ENCODE measurements at regions not wholly inside any gene's neighbourhood (a gene's known extent, or its start where the extent isn't known, plus 50 kb on each side); places are given as distances from the start of the nearest gene placed in this dataset.

- TF ChIP-seq POLR2A (IDR thresholded peaks at IDR 0.05) (no peak), CTCF (IDR thresholded peaks at IDR 0.05 in 4 of 5, conservative IDR thresholded peaks at IDR 0.05 in 1 of 5) (no peak)
- H3K36me3 ChIP-seq = no peaks in the 10 kb centered on the region
- no peak overlapping the region for H3K4me3 ChIP-seq
- in situ Hi-C loops (cut with MboI; ENCODE audit: low sequenced_read_pairs in 4 of 4) (no loop called here), intact Hi-C loops (cut with DNase I; ENCODE audit: low total_unique reads) (no loop called here)
- DNase-seq (no peak), ATAC-seq (no peak)
- no peak overlapping the region for H3K27ac ChIP-seq
- H3K4me1 ChIP-seq = no peaks in the 10 kb centered on the region
- no peaks in the 10 kb centered on the region for H3K9me3 ChIP-seq
- no peaks in the 10 kb centered on the region for H3K27me3 ChIP-seq
Observed at GRCh38 chr7:68005992-68006391, 1009.4 kb downstream of the TYW1 start.

- H3K27me3 ChIP-seq = no peaks in the 10 kb centered on the region
- ATAC-seq (no peak), DNase-seq (no peak)
Observed at GRCh38 chr7:68006619-68007018, 1010.0 kb downstream of the TYW1 start.

GRCh38 chr7:68009716-68010115 lies 1013.1 kb downstream of the TYW1 start:
- Histone ChIP-seq H3K9me3 (no peaks in the 10 kb centered on the region), H3K36me3 (no peaks in the 10 kb centered on the region), H3K27me3 (peaks cover 0 to 3% (median 0%) of the 10 kb centered on the region in 3 donors), H3K4me1 (no peaks in the 10 kb centered on the region), H3K27ac (no peak overlapping the region), H3K4me3 (no peak overlapping the region)
- DNase-seq (no peak), ATAC-seq (no peak)
- no peak for TF ChIP-seq CTCF (IDR thresholded peaks at IDR 0.05 in 4 of 5, conservative IDR thresholded peaks at IDR 0.05 in 1 of 5)
- no peak for TF ChIP-seq POLR2A (IDR thresholded peaks at IDR 0.05)
- intact Hi-C loops (cut with DNase I; ENCODE audit: low total_unique reads) (no loop called here), in situ Hi-C loops (cut with MboI; ENCODE audit: low sequenced_read_pairs in 4 of 4) (no loop called here)

More at GRCh38 chr7:68006619-68007018, 1010.0 kb downstream of the TYW1 start:
- H3K27ac ChIP-seq = no peak overlapping the region
- TF ChIP-seq POLR2A (IDR thresholded peaks at IDR 0.05) (no peak), CTCF (IDR thresholded peaks at IDR 0.05 in 4 of 5, conservative IDR thresholded peaks at IDR 0.05 in 1 of 5) (no peak)
- no peaks in the 10 kb centered on the region for H3K4me1 ChIP-seq
- no peak overlapping the region for H3K4me3 ChIP-seq
- no peaks in the 10 kb centered on the region for H3K9me3 ChIP-seq
- H3K36me3 ChIP-seq = no peaks in the 10 kb centered on the region
- intact Hi-C loops (cut with DNase I; ENCODE audit: low total_unique reads) (no loop called here), in situ Hi-C loops (cut with MboI; ENCODE audit: low sequenced_read_pairs in 4 of 4) (no loop called here)

- no peaks in the 10 kb centered on the region for H3K4me1 ChIP-seq
- in situ Hi-C loops (cut with MboI; ENCODE audit: low sequenced_read_pairs in 4 of 4) = no loop called here
- H3K27me3 ChIP-seq = peaks cover 0 to 3% (median 0%) of the 10 kb centered on the region in 3 donors
- TF ChIP-seq CTCF (IDR thresholded peaks at IDR 0.05 in 4 of 5, conservative IDR thresholded peaks at IDR 0.05 in 1 of 5) = no peak
- TF ChIP-seq POLR2A (IDR thresholded peaks at IDR 0.05) = no peak
- no peak for ATAC-seq
- no peaks in the 10 kb centered on the region for H3K36me3 ChIP-seq
- intact Hi-C loops (cut with DNase I; ENCODE audit: low total_unique reads) = no loop called here
- no peaks in the 10 kb centered on the region for H3K9me3 ChIP-seq
- H3K27ac ChIP-seq = no peak overlapping the region
- no peak overlapping the region for H3K4me3 ChIP-seq
- DNase-seq = no peak
Observed at GRCh38 chr7:68014031-68014736, 1017.6 kb downstream of the TYW1 start.

Measured in gastrocnemius medialis (tissue), 4 donors.